Neuronal stem cell (in vitro differentiated cells): ENCODE measurements at regions not wholly inside any gene's neighbourhood (a gene's known extent, or its start where the extent isn't known, plus 50 kb on each side); places are given as distances from the start of the nearest gene placed in this dataset.

ENCODE experiments used
- DNase-seq: peaks from one replicate; pipeline ENCODE4 v3.0.0-alpha.2; 2013; ENCODE audit warnings: low spot score
- H2AFZ ChIP-seq: one replicate; pipeline ENCODE4 v1.6.1; 2013; ENCODE audit warnings: mild to moderate bottlenecking, low read length, inconsistent platforms
- H2AK5ac ChIP-seq: 2 replicates; pipeline ENCODE4 v1.6.1; 2013; ENCODE audit warnings: low read depth, mild to moderate bottlenecking, inconsistent platforms, low read length, moderate library complexity, mixed read lengths
- H2BK120ac ChIP-seq: 2 replicates; pipeline ENCODE4 v1.6.1; 2013; ENCODE audit warnings: low read depth, mild to moderate bottlenecking, inconsistent platforms, low read length, moderate library complexity, mixed read lengths
- H2BK12ac ChIP-seq: one replicate; pipeline ENCODE4 v1.6.1; 2013; ENCODE audit warnings: low read length, inconsistent platforms
- H2BK15ac ChIP-seq: 2 replicates; pipeline ENCODE4 v1.6.1; 2013; ENCODE audit warnings: mild to moderate bottlenecking, low read length, inconsistent platforms, mixed read lengths
- H2BK5ac ChIP-seq: one replicate; pipeline ENCODE4 v1.6.1; 2013; ENCODE audit warnings: inconsistent platforms, mild to moderate bottlenecking, low read length, moderate library complexity
- H3K14ac ChIP-seq: one replicate; pipeline ENCODE4 v1.6.1; 2013; ENCODE audit warnings: low read length, inconsistent platforms
- H3K18ac ChIP-seq: 2 replicates; pipeline ENCODE4 v1.6.1; 2013; ENCODE audit warnings: low read length, inconsistent platforms
- H3K23ac ChIP-seq: 2 replicates; pipeline ENCODE4 v1.6.1; 2013; ENCODE audit warnings: low read depth, mild to moderate bottlenecking, mixed read lengths, low read length, inconsistent platforms; ENCODE audit not compliant: poor library complexity
- H3K27ac ChIP-seq: replicated peaks from 3 replicates; pipeline ENCODE4 v1.5.1; 2013; ENCODE audit warnings: low read length, inconsistent platforms
- H3K27me3 ChIP-seq, 3 experiments: 2 replicates each; pipeline ENCODE4 v1.6.1; 2013; ENCODE audit warnings: low read length in 3 of 3, mild to moderate bottlenecking in 2 of 3, inconsistent platforms in 1 of 3, low read depth in 1 of 3, mixed read lengths in 1 of 3, moderate library complexity in 1 of 3; ENCODE audit not compliant: control insufficient read depth in 3 of 3, insufficient read depth in 3 of 3
- H3K36me3 ChIP-seq, 2 donors: replicated peaks in 1 of 2; 2 replicates each; pipeline ENCODE4 v1.6.1; 2013; ENCODE audit warnings: low read length in 2 of 2; ENCODE audit not compliant: control insufficient read depth in 2 of 2, insufficient read depth in 2 of 2
- H3K4ac ChIP-seq: 2 replicates; pipeline ENCODE4 v1.6.1; 2013; ENCODE audit warnings: inconsistent platforms, mild to moderate bottlenecking, low read length, moderate library complexity
- H3K4me1 ChIP-seq, 2 donors: 1 replicate in 1 of 2; 2 replicates in 1 of 2; pipeline ENCODE4 v1.6.1; 2013; ENCODE audit warnings: low read length in 2 of 2, low read depth in 1 of 2; ENCODE audit not compliant: control insufficient read depth in 2 of 2, insufficient read depth in 1 of 2
- H3K4me2 ChIP-seq: one replicate; pipeline ENCODE4 v1.6.1; 2013; ENCODE audit warnings: mild to moderate bottlenecking, low read length, inconsistent platforms; ENCODE audit not compliant: insufficient read depth, poor library complexity, severe bottlenecking
- H3K4me3 ChIP-seq, 2 donors: 2 replicates each; pipeline ENCODE4 v1.5.1; 2013; ENCODE audit warnings: low read length in 2 of 2, mild to moderate bottlenecking in 2 of 2, inconsistent platforms in 1 of 2, moderate library complexity in 1 of 2
- H3K79me1 ChIP-seq: one replicate; pipeline ENCODE4 v1.6.1; 2013; ENCODE audit warnings: low read depth, mild to moderate bottlenecking, inconsistent platforms, low read length, moderate library complexity
- H3K9ac ChIP-seq: one replicate; pipeline ENCODE4 v1.6.1; 2013; ENCODE audit warnings: mild to moderate bottlenecking, low read depth, low read length, inconsistent platforms; ENCODE audit not compliant: poor library complexity
- H3K9me3 ChIP-seq, 2 donors: replicated peaks in 1 of 2; 2 replicates each; pipeline versions ENCODE3 to v1.6.1; 2013; ENCODE audit warnings: low read length in 2 of 2, mild to moderate bottlenecking in 2 of 2, inconsistent platforms in 1 of 2, low read depth in 1 of 2, mixed read lengths in 1 of 2, moderate library complexity in 1 of 2; ENCODE audit not compliant: control insufficient read depth in 2 of 2, insufficient read depth in 1 of 2
- H4K8ac ChIP-seq: one replicate; pipeline ENCODE4 v1.6.1; 2013; ENCODE audit warnings: low read depth, mild to moderate bottlenecking, inconsistent platforms, low read length, moderate library complexity
- H4K91ac ChIP-seq: one replicate; pipeline ENCODE4 v1.6.1; 2013; ENCODE audit warnings: low read length, low read depth, mild to moderate bottlenecking, inconsistent platforms; ENCODE audit not compliant: poor library complexity
- WGBS, 2 donors: extraction: QIAGEN DNeasy Blood & Tissue Kit; methylation state at CpG; one replicate each; pipeline ENCODE4 v1.1.7; 2013; ENCODE audit warnings: missing lambda C conversion rate in 2 of 2, mixed read lengths in 1 of 2; ENCODE audit not compliant: insufficient read length in 2 of 2, insufficient replicate concordance in 1 of 2; ENCODE audit errors: extremely low coverage in 2 of 2; 5-methylcytosine and 5-hydroxymethylcytosine counted together

- H2BK15ac ChIP-seq, result no peak overlapping the region
- no CpG with 5 or more reads among the region's 4 CpGs for WGBS, 2 donors
- no peak overlapping the region for H3K27ac ChIP-seq
- H3K27me3 ChIP-seq, result no peaks in the 10 kb centered on the region
- no peak overlapping the region for H2BK120ac ChIP-seq
- no peak overlapping the region for H3K14ac ChIP-seq
- H3K4me1 ChIP-seq, result no peaks in the 10 kb centered on the region
- no peak for DNase-seq
- H3K23ac ChIP-seq, result no peak overlapping the region
- no peak overlapping the region for H3K18ac ChIP-seq
- no peak overlapping the region for H3K4ac ChIP-seq
- no peak overlapping the region for H3K4me2 ChIP-seq
- H3K9ac ChIP-seq, result no peak overlapping the region
- no peaks in the 10 kb centered on the region for H3K9me3 ChIP-seq
- no peak overlapping the region for H3K4me3 ChIP-seq
- H2BK12ac ChIP-seq, result no peak overlapping the region
- no peak overlapping the region for H2AK5ac ChIP-seq
- no peaks in the 10 kb centered on the region for H3K79me1 ChIP-seq
- no peak overlapping the region for H2AFZ ChIP-seq
- H2BK5ac ChIP-seq, result no peak overlapping the region
- H4K8ac ChIP-seq, result no peak overlapping the region
- no peaks in the 10 kb centered on the region for H3K36me3 ChIP-seq
- H4K91ac ChIP-seq, result no peak overlapping the region
Measured at GRCh38 chr6:147870506-147871110, 362.1 kb downstream of the SAMD5 start.

- Histone ChIP-seq H3K14ac (no peak overlapping the region), H3K27me3 (no peaks in the 10 kb centered on the region), H3K23ac (no peak overlapping the region), H2AFZ (no peak overlapping the region), H2BK15ac (no peak overlapping the region), H3K4me1 (no peaks in the 10 kb centered on the region), H2AK5ac (no peak overlapping the region), H2BK12ac (no peak overlapping the region), H3K4me2 (no peak overlapping the region), H4K91ac (no peak overlapping the region), H3K4me3 (no peak overlapping the region), H3K27ac (no peak overlapping the region), H2BK120ac (no peak overlapping the region), H3K4ac (no peak overlapping the region), H3K9ac (no peak overlapping the region), H3K9me3 (no peaks in the 10 kb centered on the region), H3K36me3 (no peaks in the 10 kb centered on the region), H4K8ac (no peak overlapping the region), H3K79me1 (no peaks in the 10 kb centered on the region), H3K18ac (no peak overlapping the region), H2BK5ac (no peak overlapping the region)
- DNase-seq, result no peak
- WGBS, 2 donors, result no CpG with 5 or more reads among the region's 1 CpG
Measured at GRCh38 chr6:147872002-147872401, 363.5 kb downstream of the SAMD5 start.

- H2BK12ac ChIP-seq, result no peak overlapping the region
- no peaks in the 10 kb centered on the region for H3K4me1 ChIP-seq
- no peak overlapping the region for H3K18ac ChIP-seq
- no peak overlapping the region for H3K4me2 ChIP-seq
- no peaks in the 10 kb centered on the region for H3K36me3 ChIP-seq
- no peaks in the 10 kb centered on the region for H3K27me3 ChIP-seq
- no peaks in the 10 kb centered on the region for H3K79me1 ChIP-seq
- H3K27ac ChIP-seq, result no peak overlapping the region
- H2BK5ac ChIP-seq, result no peak overlapping the region
- H3K9me3 ChIP-seq, result no peaks in the 10 kb centered on the region
- no peak overlapping the region for H3K23ac ChIP-seq
- H2BK15ac ChIP-seq, result no peak overlapping the region
- H3K14ac ChIP-seq, result no peak overlapping the region
- H3K9ac ChIP-seq, result no peak overlapping the region
- H4K91ac ChIP-seq, result no peak overlapping the region
- H4K8ac ChIP-seq, result no peak overlapping the region
- H2AFZ ChIP-seq, result no peak overlapping the region
- H2BK120ac ChIP-seq, result no peak overlapping the region
- H3K4ac ChIP-seq, result no peak overlapping the region
- no peak overlapping the region for H3K4me3 ChIP-seq
- no peak for DNase-seq
- H2AK5ac ChIP-seq, result no peak overlapping the region
Measured at GRCh38 chr6:147873816-147874215, 365.3 kb downstream of the SAMD5 start.

- no peak overlapping the region for H3K4ac ChIP-seq
- H2AFZ ChIP-seq, result no peak overlapping the region
- no peaks in the 10 kb centered on the region for H3K9me3 ChIP-seq
- no peaks in the 10 kb centered on the region for H3K36me3 ChIP-seq
- H3K23ac ChIP-seq, result no peak overlapping the region
- DNase-seq, result no peak
- no peak overlapping the region for H2BK120ac ChIP-seq
- H2AK5ac ChIP-seq, result no peak overlapping the region
- H2BK15ac ChIP-seq, result no peak overlapping the region
- H2BK5ac ChIP-seq, result no peak overlapping the region
- no peak overlapping the region for H4K91ac ChIP-seq
- H3K4me1 ChIP-seq, result no peaks in the 10 kb centered on the region
- H3K4me2 ChIP-seq, result no peak overlapping the region
- no peak overlapping the region for H3K14ac ChIP-seq
- no peaks in the 10 kb centered on the region for H3K79me1 ChIP-seq
- no peak overlapping the region for H3K27ac ChIP-seq
- WGBS, 2 donors, result no CpG with 5 or more reads among the region's 6 CpGs
- H4K8ac ChIP-seq, result no peak overlapping the region
- H3K18ac ChIP-seq, result no peak overlapping the region
- no peak overlapping the region for H3K4me3 ChIP-seq
- H2BK12ac ChIP-seq, result no peak overlapping the region
- H3K27me3 ChIP-seq, result no peaks in the 10 kb centered on the region
- H3K9ac ChIP-seq, result no peak overlapping the region
Measured at GRCh38 chr6:147874322-147874721, 365.8 kb downstream of the SAMD5 start.
